ENCODE measurements at regions not wholly inside any gene's neighbourhood (a gene's known extent, or its start where the extent isn't known, plus 50 kb on each side); places are given as distances from the start of the nearest gene placed in this dataset.

- Histone ChIP-seq H3K4me3 (ENCODE audit: low read depth, low read length) (no peak overlapping the region), H3K27ac (no peak overlapping the region), H3K79me2 (no peaks in the 10 kb centered on the region), H3K4me1 (peaks cover 7% of the 10 kb centered on the region), H2AFZ (no peak overlapping the region), H3K36me3 (ENCODE audit: control insufficient read depth, insufficient read depth, low read length) (no peaks in the 10 kb centered on the region), H3K9me3 (ENCODE audit: control insufficient read depth, low read length) (no peaks in the 10 kb centered on the region), H3K4me2 (ENCODE audit: low read length) (no peak overlapping the region), H3K27me3 (ENCODE audit: control insufficient read depth, insufficient read depth, low read length) (no peaks in the 10 kb centered on the region), H3K9ac (no peak overlapping the region)
- no peak for TF ChIP-seq CTCF (IDR thresholded peaks at IDR 0.05)
Measured at GRCh38 chr18:51891876-51892275, 448.1 kb upstream of the DCC start.

GRCh38 chr18:51897884-51898283, 442.1 kb upstream of the DCC start:
- H3K36me3 ChIP-seq (ENCODE audit: control insufficient read depth, insufficient read depth, low read length) = no peaks in the 10 kb centered on the region
- H3K27me3 ChIP-seq (ENCODE audit: control insufficient read depth, insufficient read depth, low read length) = no peaks in the 10 kb centered on the region
- no peaks in the 10 kb centered on the region for H3K4me1 ChIP-seq
- no peaks in the 10 kb centered on the region for H3K9me3 ChIP-seq (ENCODE audit: control insufficient read depth, low read length)
- no peak overlapping the region for H3K4me3 ChIP-seq (ENCODE audit: low read depth, low read length)
- no peaks in the 10 kb centered on the region for H3K79me2 ChIP-seq
- no peak overlapping the region for H2AFZ ChIP-seq
- H3K9ac ChIP-seq = no peak overlapping the region
- H3K27ac ChIP-seq = no peak overlapping the region
- no peak for TF ChIP-seq CTCF (IDR thresholded peaks at IDR 0.05)
- no peak overlapping the region for H3K4me2 ChIP-seq (ENCODE audit: low read length)

GRCh38 chr18:51907687-51908597, 432.1 kb upstream of the DCC start:
- no peaks in the 10 kb centered on the region for H3K27me3 ChIP-seq (ENCODE audit: control insufficient read depth, insufficient read depth, low read length)
- H3K79me2 ChIP-seq = no peaks in the 10 kb centered on the region
- H3K9me3 ChIP-seq (ENCODE audit: control insufficient read depth, low read length) = no peaks in the 10 kb centered on the region
- H3K9ac ChIP-seq = no peak overlapping the region
- H3K4me1 ChIP-seq = no peaks in the 10 kb centered on the region
- no peak overlapping the region for H3K4me3 ChIP-seq (ENCODE audit: low read depth, low read length)
- no peak overlapping the region for H3K27ac ChIP-seq
- no peaks in the 10 kb centered on the region for H3K36me3 ChIP-seq (ENCODE audit: control insufficient read depth, insufficient read depth, low read length)
- no peak overlapping the region for H3K4me2 ChIP-seq (ENCODE audit: low read length)
- H2AFZ ChIP-seq = no peak overlapping the region
- TF ChIP-seq CTCF (IDR thresholded peaks at IDR 0.05) = no peak

GRCh38 chr18:51908598-51908944, 431.4 kb upstream of the DCC start:
- no peaks in the 10 kb centered on the region for H3K27me3 ChIP-seq (ENCODE audit: control insufficient read depth, insufficient read depth, low read length)
- H3K79me2 ChIP-seq = no peaks in the 10 kb centered on the region

More at GRCh38 chr18:51908598-51908944, 431.4 kb upstream of the DCC start:
- no peak for TF ChIP-seq CTCF (IDR thresholded peaks at IDR 0.05)
- H3K4me2 ChIP-seq (ENCODE audit: low read length) = no peak overlapping the region
- no peak overlapping the region for H3K27ac ChIP-seq
- H3K36me3 ChIP-seq (ENCODE audit: control insufficient read depth, insufficient read depth, low read length) = no peaks in the 10 kb centered on the region
- H3K4me3 ChIP-seq (ENCODE audit: low read depth, low read length) = no peak overlapping the region
- no peak overlapping the region for H2AFZ ChIP-seq
- H3K4me1 ChIP-seq = no peaks in the 10 kb centered on the region
- H3K9me3 ChIP-seq (ENCODE audit: control insufficient read depth, low read length) = no peaks in the 10 kb centered on the region
- no peak overlapping the region for H3K9ac ChIP-seq

All from parathyroid adenoma (tissue), 2 donors.